ENCODE measurements at regions not wholly inside any gene's neighbourhood (a gene's known extent, or its start where the extent isn't known, plus 50 kb on each side); places are given as distances from the start of the nearest gene placed in this dataset.
"Not testable (repeated sequence)": the region's sequence is repeated elsewhere in the genome, so short reads cannot be mapped to it uniquely, and the experiment has no call there.

- DNase-seq (no peak), ATAC-seq (no peak)
- Histone ChIP-seq H3K4me1 (no peaks in the 10 kb centered on the region), H3K4me3 (no peak overlapping the region), H3K27me3 (ENCODE audit: low read depth) (no peaks in the 10 kb centered on the region), H3K36me3 (no peaks in the 10 kb centered on the region), H3K27ac (no peak overlapping the region), H3K9me3 (no peaks in the 10 kb centered on the region)
- no peak for TF ChIP-seq CTCF (IDR thresholded peaks at IDR 0.05)
- intact Hi-C loops (cut with DNase I) = no loop called here
These were observed 366.8 kb upstream of the MIS18BP1 start for GRCh38 chr14:45619831-45620230.

GRCh38 chr14:45610318-45610717 is 357.3 kb upstream of the MIS18BP1 start:
- H3K27me3 ChIP-seq (ENCODE audit: low read depth) = no peaks in the 10 kb centered on the region
- TF ChIP-seq CTCF (IDR thresholded peaks at IDR 0.05) = peak; percentile 26
- peak in 1 of 2 donors; percentile 51 for ATAC-seq
- H3K9me3 ChIP-seq = no peaks in the 10 kb centered on the region
- no peaks in the 10 kb centered on the region for H3K36me3 ChIP-seq
- intact Hi-C loops (cut with DNase I) = no loop called here
- no peak overlapping the region for H3K27ac ChIP-seq
- no peak overlapping the region for H3K4me3 ChIP-seq
- DNase-seq = no peak
- H3K4me1 ChIP-seq = no peaks in the 10 kb centered on the region

GRCh38 chr14:45587142-45587541 is 334.1 kb upstream of the MIS18BP1 start:
- no peak for TF ChIP-seq CTCF (IDR thresholded peaks at IDR 0.05)
- H3K9me3 ChIP-seq = no peaks in the 10 kb centered on the region
- H3K27me3 ChIP-seq (ENCODE audit: low read depth) = no peaks in the 10 kb centered on the region
- intact Hi-C loops (cut with DNase I) = no loop called here
- no peaks in the 10 kb centered on the region for H3K36me3 ChIP-seq
- no peak overlapping the region for H3K27ac ChIP-seq
- DNase-seq = no peak
- H3K4me1 ChIP-seq = no peaks in the 10 kb centered on the region
- H3K4me3 ChIP-seq = no peak overlapping the region
- no peak for ATAC-seq

GRCh38 chr14:45559626-45560025 is 306.6 kb upstream of the MIS18BP1 start:
- ATAC-seq (no peak), DNase-seq (no peak)
- Histone ChIP-seq H3K36me3 (no peaks in the 10 kb centered on the region), H3K4me3 (no peak overlapping the region), H3K27ac (no peak overlapping the region), H3K9me3 (no peaks in the 10 kb centered on the region), H3K27me3 (ENCODE audit: low read depth) (no peaks in the 10 kb centered on the region), H3K4me1 (no peaks in the 10 kb centered on the region)
- intact Hi-C loops (cut with DNase I) = no loop called here
- TF ChIP-seq CTCF (IDR thresholded peaks at IDR 0.05) = no peak

- Histone ChIP-seq H3K9me3 (no peaks in the 10 kb centered on the region), H3K27ac (no peak overlapping the region), H3K4me1 (no peaks in the 10 kb centered on the region), H3K36me3 (no peaks in the 10 kb centered on the region), H3K4me3 (no peak overlapping the region), H3K27me3 (ENCODE audit: low read depth) (no peaks in the 10 kb centered on the region)
- intact Hi-C loops (cut with DNase I) = no loop called here
- ATAC-seq (no peak), DNase-seq (no peak)
- TF ChIP-seq CTCF (IDR thresholded peaks at IDR 0.05) = no peak
These were observed 305.2 kb upstream of the MIS18BP1 start for GRCh38 chr14:45558183-45558582.

GRCh38 chr14:45553981-45554380 is 301.0 kb upstream of the MIS18BP1 start:
- no peak for TF ChIP-seq CTCF (IDR thresholded peaks at IDR 0.05)
- Histone ChIP-seq H3K27me3 (ENCODE audit: low read depth) (no peaks in the 10 kb centered on the region), H3K4me3 (no peak overlapping the region), H3K4me1 (no peaks in the 10 kb centered on the region), H3K36me3 (no peaks in the 10 kb centered on the region), H3K27ac (no peak overlapping the region), H3K9me3 (no peaks in the 10 kb centered on the region)
- DNase-seq (no peak), ATAC-seq (no peak)
- intact Hi-C loops (cut with DNase I) = no loop called here

GRCh38 chr14:45551240-45551820 is 298.3 kb upstream of the MIS18BP1 start:
- H3K4me1 ChIP-seq; intact Hi-C loops (cut with DNase I); H3K9me3 ChIP-seq; H3K27ac ChIP-seq; H3K27me3 ChIP-seq (ENCODE audit: low read depth); H3K4me3 ChIP-seq; ATAC-seq; H3K36me3 ChIP-seq; DNase-seq: not testable (repeated sequence)

Measured in lower lobe of right lung (tissue), 2 donors.